ENCODE measurements at regions not wholly inside any gene's neighbourhood (a gene's known extent, or its start where the extent isn't known, plus 50 kb on each side); places are given as distances from the start of the nearest gene placed in this dataset.

- DNase-seq, result no peak
Measured at GRCh38 chr16:17847234-17847795, 376.6 kb upstream of the XYLT1 start.

DNA sequence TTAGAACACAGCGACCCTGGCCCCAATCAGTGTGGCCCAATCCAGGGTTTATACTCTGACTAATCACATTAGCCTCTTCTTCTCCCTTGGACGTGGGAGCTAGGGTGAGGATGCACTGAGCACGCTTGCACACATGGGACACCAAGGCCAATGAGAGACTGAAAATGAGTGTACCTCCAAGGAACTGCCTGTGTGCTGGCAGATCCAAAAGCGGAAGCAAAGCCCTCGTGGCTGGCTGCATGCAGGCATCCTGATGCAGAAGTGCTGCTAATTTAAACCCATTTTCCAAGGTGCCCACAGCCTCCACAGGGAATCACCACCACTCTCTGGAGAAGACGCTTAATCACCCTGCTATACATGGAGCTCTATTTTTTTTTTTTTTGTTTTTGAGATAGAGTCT lies 375.3 kb upstream of the XYLT1 start:
- no peak for DNase-seq

DNA sequence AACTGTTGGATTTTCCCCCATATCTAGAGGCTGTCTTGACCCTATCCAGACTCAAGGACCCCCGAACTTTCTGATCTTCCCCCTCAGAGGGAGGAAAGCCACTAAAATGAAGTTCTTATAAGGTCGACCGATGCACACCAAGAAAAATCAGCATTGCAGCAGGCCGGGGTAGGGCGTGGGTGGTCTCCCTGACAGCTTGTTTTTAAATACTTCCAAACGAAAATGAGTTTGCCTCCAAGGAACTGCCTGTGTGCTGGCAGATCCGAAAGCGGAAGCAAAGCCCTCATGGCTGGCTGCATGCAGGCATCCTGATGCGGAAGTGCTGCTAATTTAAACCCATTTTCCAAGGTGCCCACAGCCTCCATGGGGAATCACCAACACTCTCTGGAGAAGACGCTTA lies 374.3 kb upstream of the XYLT1 start:
- no peak for DNase-seq

GRCh38 chr16:17843905-17844304 lies 373.1 kb upstream of the XYLT1 start:
- DNase-seq, result no peak

GRCh38 chr16:17839907-17840306 lies 369.1 kb upstream of the XYLT1 start:
- no peak for DNase-seq

DNA sequence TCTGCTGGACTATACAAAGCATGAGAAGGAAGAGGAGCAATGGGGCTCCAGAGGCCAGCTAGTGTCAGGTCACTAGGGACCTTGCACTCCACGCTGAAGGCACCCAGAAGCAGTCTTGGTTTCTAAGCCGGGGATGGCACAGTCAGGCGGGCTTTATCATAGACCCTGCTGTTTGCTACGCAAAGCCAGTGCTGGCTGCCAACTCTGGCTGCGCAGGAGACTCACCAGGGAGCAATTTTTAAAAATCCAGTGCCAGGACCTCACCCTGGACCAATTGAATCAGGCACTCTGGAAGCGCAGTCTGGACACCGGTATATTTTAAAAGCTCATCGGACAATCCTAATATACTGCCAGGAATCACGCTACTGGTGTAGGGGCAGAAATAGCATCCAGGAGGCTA lies 368.5 kb upstream of the XYLT1 start:
- DNase-seq, result no peak

DNA sequence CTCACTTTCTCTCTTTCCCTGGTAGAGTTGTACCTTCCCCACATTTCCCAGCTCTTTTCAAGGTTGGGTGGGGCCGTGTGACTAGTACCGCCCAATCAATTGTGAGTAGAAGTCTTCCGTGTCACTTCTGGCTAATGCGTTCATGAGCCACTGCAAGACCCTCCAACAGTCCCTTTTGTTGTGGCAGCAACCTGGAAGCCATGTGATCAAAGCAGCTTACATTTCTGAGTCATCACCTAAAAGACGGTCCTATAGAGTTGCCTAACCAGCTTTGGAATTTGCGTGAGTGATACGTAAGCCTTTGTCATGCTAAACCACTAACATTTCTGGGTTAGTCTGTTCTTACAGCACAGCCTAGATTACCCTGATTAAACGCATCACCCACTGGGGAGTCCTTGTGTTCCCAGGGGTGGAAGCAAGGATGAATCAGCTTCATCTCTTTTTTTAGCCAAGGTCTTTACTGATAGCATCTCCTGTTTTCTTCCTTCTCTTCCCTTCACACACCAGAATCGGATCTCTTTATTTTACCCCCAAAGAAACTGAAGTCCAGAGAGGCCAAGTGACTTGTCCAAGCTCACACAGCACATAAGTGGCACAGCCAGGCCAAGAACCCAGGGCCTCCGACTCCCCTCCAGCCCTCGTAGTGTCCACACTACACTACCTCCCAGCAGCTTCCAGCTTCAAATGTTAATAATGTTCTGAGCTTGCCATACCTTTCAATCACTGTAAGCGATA lies 366.3 kb upstream of the XYLT1 start:
- no peak for DNase-seq

DNA sequence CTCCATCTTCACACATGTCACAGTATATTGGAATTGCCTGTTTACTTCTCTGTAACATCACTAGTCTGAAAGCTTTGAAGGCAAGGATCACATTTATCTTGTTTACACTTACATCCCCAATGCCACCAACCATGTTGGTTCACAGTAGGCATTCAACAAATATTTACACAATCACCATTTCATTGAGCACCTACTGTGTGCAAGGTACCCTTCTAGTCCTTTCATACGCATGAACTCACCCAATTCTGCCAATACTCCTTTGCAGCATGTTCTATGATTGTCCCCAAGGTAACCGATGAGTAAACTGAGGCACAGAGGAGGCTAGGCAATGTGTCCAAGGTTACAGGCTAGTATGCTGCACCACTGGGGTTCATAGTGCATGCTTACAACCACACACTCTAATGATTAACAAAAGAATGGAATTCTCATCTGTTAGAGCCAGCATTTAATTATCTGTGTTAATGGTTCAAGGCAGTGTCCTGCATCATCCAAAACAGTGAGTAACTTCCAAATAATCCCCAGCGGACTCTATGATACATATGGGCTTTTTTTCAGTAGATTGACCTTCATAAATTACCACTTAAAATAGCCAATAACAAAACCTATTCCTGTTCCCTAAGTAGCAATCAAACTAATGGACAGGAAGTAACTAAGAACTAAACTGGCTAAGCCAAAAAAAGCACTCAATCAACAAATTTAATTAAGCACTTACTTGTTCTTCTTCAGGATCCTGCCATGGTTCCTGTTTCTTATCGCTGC lies 364.5 kb upstream of the XYLT1 start:
- no peak for DNase-seq

DNA sequence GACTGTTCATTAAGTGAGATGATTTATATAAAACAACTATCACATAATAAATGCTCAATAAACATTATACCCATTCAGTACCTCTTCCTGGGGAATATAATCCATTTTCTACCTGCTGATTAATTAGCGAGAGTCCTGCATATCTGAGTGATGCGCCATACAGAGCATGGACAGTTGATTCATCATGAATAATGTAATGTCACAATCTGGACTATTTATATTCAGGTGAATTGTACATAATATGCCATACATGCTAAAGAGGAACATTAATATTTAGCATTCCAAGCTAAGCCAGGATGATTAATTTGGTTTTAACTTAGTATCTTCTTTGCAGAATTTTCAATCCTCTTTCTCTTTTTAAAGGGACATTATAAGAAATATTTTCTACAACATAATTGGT lies 362.0 kb upstream of the XYLT1 start:
- no peak for DNase-seq

GRCh38 chr16:17831330-17831729 lies 360.6 kb upstream of the XYLT1 start:
- DNase-seq, result no peak

DNA sequence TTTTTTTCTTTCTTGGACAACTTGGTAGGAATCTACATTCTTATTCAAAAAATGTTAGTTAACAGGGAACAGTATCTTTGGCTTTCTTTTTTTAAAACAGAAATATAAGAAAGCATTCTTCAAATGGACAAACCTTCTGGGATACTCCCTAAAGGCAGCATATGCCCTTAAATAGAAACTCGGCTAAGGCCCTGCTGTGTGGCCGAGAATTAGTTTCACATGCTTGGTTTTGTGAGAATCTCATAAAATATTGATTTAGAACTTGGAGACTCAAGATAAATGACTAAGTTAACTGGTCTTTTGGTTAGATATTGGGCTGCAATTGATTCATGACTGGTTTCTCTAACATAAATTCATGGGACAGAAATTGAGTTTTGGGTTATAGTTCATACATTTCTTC lies 359.9 kb upstream of the XYLT1 start:
- no peak for DNase-seq

DNA sequence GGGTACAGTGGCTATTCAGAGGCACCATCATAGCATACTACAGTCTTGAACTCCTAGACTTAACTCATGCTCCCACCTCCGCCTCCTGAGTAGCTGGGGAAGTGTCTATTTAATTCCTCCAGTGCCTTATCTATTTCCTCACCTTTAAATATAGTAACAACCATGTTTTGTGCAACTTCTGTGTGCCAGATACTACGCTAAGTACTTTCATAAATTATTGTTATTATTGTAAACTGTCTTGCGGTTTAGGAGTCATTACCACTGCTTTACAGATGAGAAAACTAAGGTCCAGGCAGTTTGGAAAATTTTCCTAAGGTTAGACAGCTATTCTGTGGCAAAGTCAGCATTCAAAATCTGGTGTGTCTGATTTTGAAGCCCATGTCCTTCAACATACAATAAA lies 359.1 kb upstream of the XYLT1 start:
- no peak for DNase-seq

GRCh38 chr16:17828012-17828411 lies 357.3 kb upstream of the XYLT1 start:
- DNase-seq, result no peak

GRCh38 chr16:17827313-17827712 lies 356.6 kb upstream of the XYLT1 start:
- DNase-seq, result no peak

- DNase-seq, result no peak
Measured at GRCh38 chr16:17817943-17818342, 347.2 kb upstream of the XYLT1 start.

DNA sequence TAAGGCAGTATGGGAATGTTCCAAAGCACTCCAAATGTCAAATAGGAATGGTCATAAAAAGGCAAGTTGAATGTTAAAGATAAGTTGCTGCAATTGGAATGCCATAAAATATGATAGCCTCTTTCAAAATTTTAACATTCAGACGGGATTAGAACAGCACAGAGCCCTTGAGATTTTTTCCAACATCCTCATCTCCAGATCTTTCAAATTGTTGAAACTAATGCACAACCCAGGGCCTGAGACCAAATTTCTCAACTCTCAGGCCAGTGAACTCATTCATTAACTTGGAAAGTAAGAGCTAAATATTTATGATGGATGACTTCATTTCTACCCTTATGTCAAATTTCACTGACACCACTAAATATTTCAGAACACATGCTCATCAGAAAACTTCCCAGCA lies 346.5 kb upstream of the XYLT1 start:
- no peak for DNase-seq

- no peak for DNase-seq
Measured at GRCh38 chr16:17812771-17813170, 342.0 kb upstream of the XYLT1 start.

- DNase-seq, result no peak
Measured at GRCh38 chr16:17804857-17805256, 334.1 kb upstream of the XYLT1 start.

DNA sequence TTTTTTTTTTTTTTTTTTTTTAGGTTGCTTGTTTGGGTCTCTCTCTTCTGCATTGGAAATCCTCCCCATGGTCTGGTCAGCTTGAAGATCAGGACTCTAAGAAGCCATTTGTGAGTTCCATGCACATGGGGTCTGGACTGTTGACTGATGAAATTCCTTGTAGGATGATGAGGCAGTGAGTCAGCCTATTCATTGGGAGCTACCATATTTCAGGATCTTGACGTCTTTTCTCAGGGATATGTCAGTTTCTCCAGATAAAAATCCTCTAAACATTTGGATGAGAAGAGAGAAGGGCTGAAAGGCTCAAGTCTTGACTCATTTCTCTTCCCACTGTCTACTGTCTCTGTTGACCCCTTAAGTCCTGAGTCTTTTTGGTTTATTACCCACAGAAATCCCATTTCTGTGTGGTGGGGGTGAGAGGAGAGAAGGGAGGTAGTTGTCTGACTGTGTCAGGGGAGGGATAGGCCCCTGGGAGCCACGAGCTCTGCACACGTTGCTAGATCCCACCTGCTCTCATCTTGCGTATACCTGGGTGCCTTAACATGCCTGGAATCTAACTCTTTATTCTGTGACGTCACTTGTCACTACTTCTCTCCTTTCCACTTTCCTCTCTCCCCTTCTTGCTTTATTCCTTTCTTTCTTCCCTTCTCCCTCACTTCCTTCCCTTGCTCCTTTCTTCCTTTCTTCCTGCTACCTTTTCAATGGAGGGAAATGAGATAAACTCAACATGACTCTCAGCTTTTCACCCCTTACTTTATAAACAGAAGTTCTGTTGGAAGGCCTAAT lies 333.1 kb upstream of the XYLT1 start:
- no peak for DNase-seq

- no peak for DNase-seq
Measured at GRCh38 chr16:17802571-17802970, 331.8 kb upstream of the XYLT1 start.

GRCh38 chr16:17801068-17801467 lies 330.3 kb upstream of the XYLT1 start:
- DNase-seq, result no peak

GRCh38 chr16:17798716-17799115 lies 328.0 kb upstream of the XYLT1 start:
- no peak for DNase-seq

DNA sequence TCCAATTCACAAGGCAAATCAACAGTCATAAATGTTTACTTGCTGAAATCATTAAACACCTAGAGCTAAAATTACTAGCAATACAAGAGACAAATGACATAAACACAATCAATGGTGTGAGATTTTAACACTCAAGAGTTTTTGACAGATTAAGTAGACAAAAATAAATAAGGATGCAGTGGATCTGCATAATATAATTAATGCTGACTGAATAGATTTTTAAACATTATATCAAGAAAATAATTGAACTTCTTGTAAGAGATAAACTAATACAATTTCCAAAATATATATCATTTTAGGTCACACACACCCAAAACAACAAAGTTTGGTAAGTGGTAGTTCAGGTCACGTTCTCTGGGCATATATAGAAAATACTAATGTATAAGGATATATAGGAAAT lies 322.6 kb upstream of the XYLT1 start:
- DNase-seq, result no peak

GRCh38 chr16:17784073-17784472 lies 313.3 kb upstream of the XYLT1 start:
- no peak for DNase-seq
